ENCODE measurements at regions not wholly inside any gene's neighbourhood (a gene's known extent, or its start where the extent isn't known, plus 50 kb on each side); places are given as distances from the start of the nearest gene placed in this dataset.

- TF ChIP-seq CTCF (conservative IDR thresholded peaks at IDR 0.05; ENCODE audit: low read depth, low read length): no peak
- no peak overlapping the region for H3K4me3 ChIP-seq (ENCODE audit: low read depth, low read length)
- DNase-seq (ENCODE audit: low read depth): no peak
Measured at GRCh38 chr17:79146562-79146961, 71.9 kb downstream of the ENGASE start.

GRCh38 chr17:79145548-79145947 lies 70.9 kb downstream of the ENGASE start:
- DNase-seq (ENCODE audit: low read depth): no peak
- no peak for TF ChIP-seq CTCF (conservative IDR thresholded peaks at IDR 0.05; ENCODE audit: low read depth, low read length)
- no peak overlapping the region for H3K4me3 ChIP-seq (ENCODE audit: low read depth, low read length)

GRCh38 chr17:79144133-79144532 lies 69.5 kb downstream of the ENGASE start:
- TF ChIP-seq CTCF (conservative IDR thresholded peaks at IDR 0.05; ENCODE audit: low read depth, low read length): no peak
- no peak overlapping the region for H3K4me3 ChIP-seq (ENCODE audit: low read depth, low read length)
- no peak for DNase-seq (ENCODE audit: low read depth)

- no peak overlapping the region for H3K4me3 ChIP-seq (ENCODE audit: low read depth, low read length)
- no peak for TF ChIP-seq CTCF (conservative IDR thresholded peaks at IDR 0.05; ENCODE audit: low read depth, low read length)
- no peak for DNase-seq (ENCODE audit: low read depth)
Measured at GRCh38 chr17:79142375-79142774, 67.8 kb downstream of the ENGASE start.

GRCh38 chr17:79141578-79142355 lies 67.1 kb downstream of the ENGASE start:
- no peak overlapping the region for H3K4me3 ChIP-seq (ENCODE audit: low read depth, low read length)
- DNase-seq (ENCODE audit: low read depth): no peak
- no peak for TF ChIP-seq CTCF (conservative IDR thresholded peaks at IDR 0.05; ENCODE audit: low read depth, low read length)

- no peak for DNase-seq (ENCODE audit: low read depth)
- no peak overlapping the region for H3K4me3 ChIP-seq (ENCODE audit: low read depth, low read length)
- no peak for TF ChIP-seq CTCF (conservative IDR thresholded peaks at IDR 0.05; ENCODE audit: low read depth, low read length)
Measured at GRCh38 chr17:79138826-79139225, 64.2 kb downstream of the ENGASE start.

- TF ChIP-seq CTCF (conservative IDR thresholded peaks at IDR 0.05; ENCODE audit: low read depth, low read length): no peak
- DNase-seq (ENCODE audit: low read depth): no peak
- H3K4me3 ChIP-seq (ENCODE audit: low read depth, low read length): no peak overlapping the region
Measured at GRCh38 chr17:79137789-79138165, 63.2 kb downstream of the ENGASE start.

Measured in epithelial cell of proximal tubule (primary cell).